GM18517 (cell line): ENCODE measurements at regions not wholly inside any gene's neighbourhood (a gene's known extent, or its start where the extent isn't known, plus 50 kb on each side); places are given as distances from the start of the nearest gene placed in this dataset.

Experiments
- ATAC-seq: cut with Tn5 transposase; IDR thresholded peaks from one replicate; pipeline ENCODE4 v1.9.1; 2021; ENCODE audit warnings: mild to moderate bottlenecking, moderate library complexity; ENCODE audit not compliant: unreplicated experiment

GRCh38 chr4:162401021-162401420, 237.2 kb upstream of the FSTL5 start:
- no peak for ATAC-seq

DNA sequence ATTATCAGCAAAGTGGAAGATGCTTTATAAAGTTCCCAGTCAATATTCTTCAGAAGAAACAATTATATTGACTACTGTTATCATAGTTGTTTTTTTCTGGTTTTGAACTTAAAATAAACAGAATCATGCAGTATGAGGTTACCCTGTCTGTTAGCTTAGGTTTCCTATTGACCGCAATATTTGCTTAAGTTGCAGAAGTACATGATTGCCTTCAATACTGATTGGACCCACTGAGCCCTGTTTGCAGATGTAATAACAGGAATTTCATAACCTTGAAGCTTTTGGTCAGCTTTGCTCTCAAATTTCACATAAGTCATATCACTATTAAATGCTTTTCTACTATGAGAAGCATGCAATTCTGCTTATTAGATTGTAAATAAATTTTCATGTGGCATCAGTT, 229.1 kb upstream of the FSTL5 start:
- ATAC-seq, result peak; percentile 61

DNA sequence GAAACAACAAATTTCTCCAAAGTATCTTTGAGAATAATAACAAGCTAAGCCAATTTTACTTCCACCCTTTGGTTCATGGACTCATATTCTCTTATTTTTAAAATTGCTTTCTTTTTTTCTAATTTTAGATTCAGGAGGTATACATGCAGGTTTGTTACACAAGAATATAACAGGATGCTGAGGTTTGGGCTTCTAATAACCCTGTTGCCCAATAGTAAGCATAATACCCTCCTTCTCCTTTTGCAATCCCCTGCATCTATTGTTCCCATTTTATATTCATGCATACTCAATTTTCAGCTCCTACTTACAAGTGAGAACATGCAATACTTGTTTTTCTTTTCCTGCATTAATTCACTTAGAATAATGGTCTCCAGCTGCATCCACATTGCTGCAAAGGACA, 202.3 kb upstream of the FSTL5 start:
- no peak for ATAC-seq

- ATAC-seq, result no peak
Observed at GRCh38 chr4:162364651-162365050, 200.9 kb upstream of the FSTL5 start.

- no peak for ATAC-seq
Observed at GRCh38 chr4:162360369-162361149, 196.8 kb upstream of the FSTL5 start.

GRCh38 chr4:162356181-162356580, 192.4 kb upstream of the FSTL5 start:
- no peak for ATAC-seq

DNA sequence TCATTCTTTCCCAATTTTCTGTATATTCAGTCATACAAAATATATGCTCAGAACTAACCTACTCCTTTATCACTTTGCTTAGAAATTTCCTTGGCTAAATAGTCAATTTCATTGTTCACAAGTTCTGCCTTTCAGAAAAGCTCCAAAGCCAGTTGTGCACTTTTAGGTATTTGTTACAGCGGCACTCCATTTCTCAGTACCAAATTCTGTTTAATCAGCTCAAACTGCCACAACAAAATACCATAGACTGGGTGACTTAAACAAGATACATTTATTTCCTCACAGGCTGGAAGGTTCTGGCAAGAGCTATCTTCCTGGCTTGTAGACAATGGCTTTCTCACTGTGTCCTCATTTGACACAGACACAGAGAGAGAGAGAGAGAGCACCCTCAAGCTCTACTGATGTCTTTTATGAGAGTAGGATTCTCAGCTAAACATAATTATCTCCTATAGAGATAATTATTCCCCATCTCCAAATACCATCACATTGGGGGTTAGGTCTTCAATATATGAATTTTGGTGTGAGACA, 188.8 kb upstream of the FSTL5 start:
- ATAC-seq, result no peak

DNA sequence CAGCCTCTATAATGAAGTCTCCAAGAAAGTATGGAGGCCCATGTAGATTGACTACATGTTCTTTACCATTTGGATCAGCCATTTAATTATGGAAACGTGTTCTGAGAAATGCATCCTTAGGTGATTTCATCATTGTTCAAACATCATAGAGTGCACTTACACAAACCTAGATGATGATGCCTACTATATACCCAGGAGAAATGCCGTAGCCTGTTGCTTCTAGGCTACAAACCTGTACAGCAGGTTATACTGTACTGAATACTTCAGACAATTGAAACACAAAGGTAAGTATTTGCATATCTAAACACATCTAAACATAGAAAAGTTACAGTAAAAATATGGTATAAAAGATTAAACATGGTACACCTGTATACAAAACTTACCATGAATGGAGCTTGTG, 186.5 kb upstream of the FSTL5 start:
- no peak for ATAC-seq

DNA sequence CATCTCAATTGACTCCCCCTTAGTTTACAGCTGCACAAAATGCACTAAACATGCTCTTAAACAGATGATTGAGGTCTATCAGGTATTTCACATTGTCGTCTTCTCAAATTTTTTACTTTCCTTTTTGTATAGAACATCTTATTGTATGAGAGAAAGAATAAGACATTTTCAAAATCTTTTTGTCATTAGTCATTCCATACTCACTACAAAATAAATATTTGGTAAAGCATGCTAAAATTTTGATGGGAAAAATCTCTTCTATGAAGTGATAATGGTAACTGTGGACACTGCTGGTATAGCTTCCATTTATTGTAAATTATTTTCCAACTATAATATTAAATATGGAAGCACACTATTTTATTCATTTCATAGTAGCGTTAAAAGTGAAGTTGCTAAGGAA, 185.6 kb upstream of the FSTL5 start:
- no peak for ATAC-seq

DNA sequence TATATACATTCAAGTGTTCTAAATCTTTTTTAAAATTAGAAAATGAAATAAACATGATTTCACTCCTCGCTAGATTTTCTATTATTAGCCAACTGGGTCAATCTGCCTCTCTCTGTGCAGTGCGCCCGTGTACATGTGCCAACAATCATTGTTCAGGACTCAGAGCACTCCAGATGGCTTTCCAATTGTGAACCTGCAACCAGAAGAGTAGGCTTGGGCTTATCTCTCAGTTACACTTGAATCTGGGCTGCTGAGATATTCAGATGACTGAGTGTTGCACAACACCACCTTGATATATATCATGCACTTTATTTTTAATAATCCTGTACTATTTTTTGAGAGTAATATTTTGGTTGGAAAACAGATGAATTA, 184.0 kb upstream of the FSTL5 start:
- no peak for ATAC-seq

GRCh38 chr4:162347156-162347841, 183.5 kb upstream of the FSTL5 start:
- ATAC-seq, result no peak

DNA sequence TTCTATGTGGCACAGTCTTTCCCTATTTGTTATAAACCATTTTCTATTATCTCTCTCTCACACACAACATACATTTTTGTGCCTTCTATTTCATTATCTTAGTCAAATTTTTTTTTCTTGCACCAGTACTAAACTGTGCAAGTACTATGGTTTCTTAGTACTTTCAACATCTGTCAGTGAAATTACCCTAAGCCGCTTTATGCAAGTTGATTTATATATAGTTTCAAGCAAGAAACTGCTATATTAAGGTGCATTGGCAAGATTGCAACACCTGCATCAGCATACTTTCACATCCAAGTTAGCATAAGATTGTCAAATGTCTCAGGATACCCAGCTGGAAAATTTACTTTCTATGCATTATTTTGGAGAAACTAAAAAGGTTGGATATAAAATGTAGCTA, 180.2 kb upstream of the FSTL5 start:
- no peak for ATAC-seq

DNA sequence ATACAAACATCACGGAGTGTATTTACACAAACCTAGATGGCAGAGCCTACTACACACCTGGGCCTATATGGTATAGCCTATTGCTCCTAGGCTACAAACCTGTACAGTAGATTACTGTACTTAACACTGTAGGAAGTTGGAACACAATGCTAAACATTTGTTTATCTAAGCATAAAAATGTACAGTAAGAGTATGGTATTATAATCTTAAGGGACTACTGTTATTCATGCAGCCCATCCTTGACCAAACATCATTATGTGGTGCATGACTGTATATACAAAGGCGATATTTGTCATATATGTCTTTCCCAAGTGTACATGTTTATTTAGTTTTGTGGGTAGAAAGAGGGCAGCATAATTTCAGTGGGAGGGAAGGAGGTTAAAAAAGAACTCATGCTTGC, 177.7 kb upstream of the FSTL5 start:
- no peak for ATAC-seq

DNA sequence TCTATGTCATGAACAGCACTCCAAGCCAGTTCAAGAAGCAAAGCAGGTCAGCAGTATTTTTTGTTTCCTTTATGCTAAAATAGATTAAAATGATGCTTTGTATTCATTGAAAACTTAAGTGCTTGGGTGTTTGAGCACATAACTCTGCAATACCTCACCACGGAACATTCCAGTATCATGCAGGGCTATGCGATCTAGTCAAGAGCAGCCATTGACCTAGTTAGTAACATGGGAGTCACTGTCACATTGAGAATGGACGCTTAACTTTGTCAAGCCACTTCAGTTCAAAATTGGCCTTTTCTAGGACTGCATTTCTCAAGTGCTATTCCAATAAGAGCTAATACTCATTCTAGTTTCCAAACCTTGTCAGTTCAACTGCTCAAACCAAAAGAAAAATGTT, 160.1 kb upstream of the FSTL5 start:
- ATAC-seq, result no peak

- ATAC-seq, result no peak
Observed at GRCh38 chr4:162322054-162322453, 158.3 kb upstream of the FSTL5 start.

DNA sequence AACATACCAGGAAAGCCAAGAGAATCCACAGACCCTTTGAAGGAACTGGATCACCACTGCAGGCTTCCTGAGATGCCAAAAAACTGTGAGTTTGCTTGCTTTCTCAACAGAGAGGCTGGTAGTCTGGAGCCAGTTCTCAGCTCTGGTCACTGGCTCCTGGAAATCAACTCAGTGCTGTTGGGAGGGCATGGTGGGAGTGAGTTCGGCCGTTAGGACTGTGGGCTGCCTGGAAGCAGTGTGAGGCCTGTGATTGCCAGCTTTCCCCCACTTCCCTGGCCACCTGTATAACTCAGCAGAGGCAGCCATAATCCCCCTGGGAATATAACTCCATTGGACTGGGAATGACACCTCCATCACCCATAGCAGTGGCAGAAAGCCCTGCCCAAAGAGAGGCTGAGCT, 122.0 kb upstream of the FSTL5 start:
- no peak for ATAC-seq

DNA sequence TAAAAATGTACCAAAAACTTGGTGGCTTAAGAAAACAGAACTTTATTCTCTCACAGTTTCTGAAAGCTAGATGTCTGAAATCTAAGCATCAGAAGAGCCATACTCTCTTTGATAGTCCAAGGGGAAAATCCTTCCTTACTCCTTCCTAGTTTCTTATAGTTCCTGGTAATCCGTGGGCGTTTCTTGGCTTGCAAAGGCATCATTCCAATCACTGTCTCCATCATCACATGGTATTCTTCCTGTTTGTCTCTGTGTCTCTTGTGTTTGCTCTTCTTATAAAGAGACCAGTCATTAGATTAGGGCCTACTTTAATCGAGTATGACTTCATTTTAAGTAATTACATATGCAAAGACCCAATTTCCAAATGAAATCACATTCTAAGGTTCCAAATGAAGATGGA, 118.9 kb upstream of the FSTL5 start:
- ATAC-seq, result no peak

- ATAC-seq, result peak; percentile 68
Observed at GRCh38 chr4:162274354-162274753, 110.6 kb upstream of the FSTL5 start.

DNA sequence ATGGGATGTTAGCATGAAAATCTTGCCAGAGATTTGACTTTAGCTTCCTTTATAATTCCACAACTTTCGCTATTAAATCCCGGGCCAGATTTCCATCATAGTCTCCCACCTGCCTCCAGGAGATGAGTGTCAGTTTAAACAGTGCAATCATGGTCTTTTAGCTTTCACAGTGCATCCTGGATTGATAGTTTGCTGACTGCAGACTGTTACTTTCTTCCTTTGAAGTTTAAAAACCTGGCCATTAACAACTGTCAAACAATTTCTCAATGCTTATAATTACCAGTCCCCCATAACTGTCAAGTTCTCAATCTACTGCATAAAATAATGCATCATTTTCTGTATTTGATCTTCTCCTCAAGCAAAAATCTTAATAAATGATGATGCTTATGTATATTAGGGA, 108.4 kb upstream of the FSTL5 start:
- no peak for ATAC-seq

DNA sequence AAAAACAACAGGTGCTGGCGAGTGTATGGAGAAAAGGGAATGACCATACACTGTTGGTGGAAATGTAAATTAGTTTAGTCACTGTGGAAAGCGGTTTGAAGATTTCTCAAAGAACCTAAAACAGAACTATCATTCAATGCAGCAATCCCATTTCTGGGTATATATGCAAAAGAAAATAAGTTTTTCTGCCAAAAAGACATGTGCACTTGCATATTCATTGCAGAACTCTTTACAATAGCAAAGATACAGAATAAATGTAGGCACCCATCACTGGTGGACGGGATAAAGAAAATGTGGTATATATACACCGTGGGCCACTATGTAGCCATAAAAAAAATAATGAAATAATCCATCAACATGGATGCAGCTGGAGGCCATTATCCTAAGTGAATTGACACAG, 105.1 kb upstream of the FSTL5 start:
- no peak for ATAC-seq

DNA sequence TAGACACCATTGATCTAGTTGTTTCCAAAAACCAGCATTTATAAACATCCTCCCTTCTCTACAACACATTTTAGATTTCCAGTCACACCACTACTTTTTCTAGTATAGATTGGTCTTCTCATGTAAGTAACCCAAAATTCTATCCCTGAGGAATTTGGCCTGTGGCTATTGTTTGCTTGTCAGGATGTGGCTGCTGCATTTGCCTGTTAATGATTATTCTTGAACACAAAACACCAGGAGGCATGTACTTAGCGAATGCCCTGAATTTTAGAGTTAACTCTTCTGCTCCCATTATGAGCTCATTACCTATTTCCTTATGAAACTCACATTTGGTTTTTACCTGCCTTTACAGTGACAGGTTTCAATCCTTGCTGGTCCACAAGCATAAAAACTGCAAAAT, 102.0 kb upstream of the FSTL5 start:
- no peak for ATAC-seq

DNA sequence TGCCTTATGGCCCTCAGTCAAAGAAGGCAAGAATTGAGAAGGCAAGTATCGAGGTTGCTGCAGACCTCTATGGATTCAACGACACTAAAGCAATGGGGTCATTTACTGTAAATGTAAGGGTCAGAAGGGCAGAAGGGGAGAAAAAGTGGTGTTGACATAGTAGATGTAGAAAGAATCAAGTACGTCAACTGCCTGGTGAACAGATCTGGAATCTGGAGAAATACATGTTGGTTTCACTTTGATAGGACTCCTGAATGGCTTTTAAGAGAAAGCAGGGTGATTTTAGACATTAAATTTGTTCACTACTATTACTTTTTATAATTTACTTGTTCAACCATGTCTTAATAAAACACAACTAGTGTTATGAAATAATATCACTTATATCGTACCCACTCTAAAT, 81.3 kb upstream of the FSTL5 start:
- ATAC-seq, result no peak

- no peak for ATAC-seq
Observed at GRCh38 chr4:162241857-162242256, 78.1 kb upstream of the FSTL5 start.
